GM21576 (cell line): ENCODE measurements at regions not wholly inside any gene's neighbourhood (a gene's known extent, or its start where the extent isn't known, plus 50 kb on each side); places are given as distances from the start of the nearest gene placed in this dataset.

ENCODE experiments used
- ATAC-seq: cut with Tn5 transposase; IDR thresholded peaks from one replicate; pipeline ENCODE4 v1.9.1; 2021; ENCODE audit warnings: mild to moderate bottlenecking, moderate library complexity; ENCODE audit not compliant: unreplicated experiment

- ATAC-seq: no peak
Observed at GRCh38 chr16:65876624-65877023, 489.9 kb upstream of the CDH5 start.

GRCh38 chr16:65876056-65876408 lies 490.5 kb upstream of the CDH5 start:
- ATAC-seq: no peak

GRCh38 chr16:65875381-65876055 lies 491.0 kb upstream of the CDH5 start:
- ATAC-seq: no peak

GRCh38 chr16:65869261-65869660 lies 497.2 kb upstream of the CDH5 start:
- ATAC-seq: no peak

- ATAC-seq: no peak
Observed at GRCh38 chr16:65867276-65867960, 499.1 kb upstream of the CDH5 start.

- no peak for ATAC-seq
Observed at GRCh38 chr16:65863236-65863635, 503.3 kb upstream of the CDH5 start.

- ATAC-seq: no peak
Observed at GRCh38 chr16:65861131-65861731, 505.3 kb upstream of the CDH5 start.

- no peak for ATAC-seq
Observed at GRCh38 chr16:65855171-65856145, 511.0 kb upstream of the CDH5 start.

- no peak for ATAC-seq
Observed at GRCh38 chr16:65846210-65846602, 520.3 kb upstream of the CDH5 start.

- ATAC-seq: no peak
Observed at GRCh38 chr16:65845466-65846209, 520.9 kb upstream of the CDH5 start.

GRCh38 chr16:65843941-65844340 lies 522.5 kb upstream of the CDH5 start:
- ATAC-seq: no peak

GRCh38 chr16:65842067-65842466 lies 524.4 kb upstream of the CDH5 start:
- no peak for ATAC-seq

GRCh38 chr16:65838001-65838400 lies 528.5 kb upstream of the CDH5 start:
- no peak for ATAC-seq

GRCh38 chr16:65837464-65837863 lies 529.0 kb upstream of the CDH5 start:
- no peak for ATAC-seq

GRCh38 chr16:65834688-65835087 lies 531.8 kb upstream of the CDH5 start:
- no peak for ATAC-seq

GRCh38 chr16:65833171-65833871 lies 533.2 kb upstream of the CDH5 start:
- ATAC-seq: no peak

- no peak for ATAC-seq
Observed at GRCh38 chr16:65832679-65833078, 533.8 kb upstream of the CDH5 start.

GRCh38 chr16:65831903-65832666 lies 534.4 kb upstream of the CDH5 start:
- ATAC-seq: no peak

- ATAC-seq: no peak
Observed at GRCh38 chr16:65829076-65829475, 537.4 kb upstream of the CDH5 start.
